Fibroblast of skin of left quadriceps (primary cell): ENCODE measurements at regions not wholly inside any gene's neighbourhood (a gene's known extent, or its start where the extent isn't known, plus 50 kb on each side); places are given as distances from the start of the nearest gene placed in this dataset.

Source experiments
- DNase-seq, 2 experiments: peaks; one replicate each; pipeline ENCODE4 v3.0.0-alpha.2; 2013; ENCODE audit warnings: low read depth in 2 of 2

DNA sequence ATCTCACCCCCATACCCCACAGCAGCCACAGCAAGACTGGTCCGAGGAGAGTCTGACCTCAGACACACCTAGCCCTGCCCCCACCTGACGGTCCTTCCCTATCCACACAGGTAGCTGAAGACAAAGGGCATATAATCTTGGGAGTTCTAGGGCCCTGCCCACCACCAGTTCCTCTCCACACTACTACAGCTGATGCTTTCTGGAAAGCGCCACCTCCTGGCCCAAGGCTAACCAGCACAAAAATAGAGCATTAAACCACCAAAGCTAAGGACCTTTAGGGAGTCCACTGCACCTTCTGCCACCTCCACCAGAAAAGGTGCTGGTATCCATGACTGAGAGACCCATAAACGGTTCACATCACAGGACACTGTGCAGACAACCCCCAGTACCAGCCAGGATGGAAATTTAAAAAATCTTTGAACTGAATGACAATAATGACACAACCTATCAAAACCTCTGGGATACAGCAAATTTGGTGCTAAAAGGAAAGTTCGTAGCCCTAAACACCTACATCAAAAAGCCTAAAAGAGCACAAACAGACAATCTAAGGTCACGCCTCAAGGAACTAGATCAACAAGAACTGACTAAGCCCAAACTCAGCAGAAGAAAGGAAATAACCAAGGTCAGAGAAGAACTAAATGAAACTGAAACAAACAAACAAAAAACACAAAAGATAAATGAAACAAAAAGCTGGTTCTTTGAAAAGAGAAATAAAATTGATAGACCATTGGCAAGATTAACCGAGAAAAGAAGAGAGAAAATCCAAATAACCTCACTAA lies 122.1 kb upstream of the TPRG1 start:
- DNase-seq = no peak

DNA sequence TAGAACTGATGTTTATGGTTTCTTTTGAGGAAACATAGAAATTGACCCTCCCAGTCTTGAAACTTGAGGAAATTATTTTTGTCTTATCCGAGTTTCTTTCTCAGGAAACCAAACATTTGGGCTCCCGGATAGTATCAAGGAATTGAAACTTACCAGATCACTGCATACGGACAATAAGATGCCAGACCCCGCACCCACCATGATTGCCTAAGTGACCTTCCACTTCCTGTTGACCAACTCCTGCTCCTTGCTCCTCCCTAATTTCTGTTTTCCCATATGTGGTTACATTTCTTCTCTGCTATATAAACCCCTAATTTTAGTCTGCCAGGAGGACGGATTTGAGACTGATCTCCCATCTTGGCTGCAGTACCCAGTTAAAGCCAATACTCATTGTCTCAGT lies 118.4 kb upstream of the TPRG1 start:
- DNase-seq = no peak

- no peak for DNase-seq
These were observed 115.0 kb upstream of the TPRG1 start for GRCh38 chr3:189056646-189057335.

DNA sequence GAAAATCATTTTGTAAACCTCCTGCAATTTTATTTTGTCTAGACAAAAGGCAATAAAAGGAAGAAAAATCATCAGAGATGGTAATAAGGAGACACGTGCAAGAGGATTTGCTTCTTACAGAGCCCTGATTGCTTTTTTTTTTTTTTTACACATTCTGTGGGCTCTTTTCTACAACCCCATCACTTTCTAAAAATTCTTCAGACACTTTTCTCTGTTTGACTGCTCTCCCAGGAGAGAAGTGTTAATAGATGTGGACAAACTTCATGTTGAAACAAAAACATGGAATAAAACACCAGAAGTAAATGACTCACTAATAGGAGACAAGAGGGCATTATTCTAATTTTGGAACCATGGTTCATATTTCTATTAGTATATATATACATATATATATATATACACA lies 114.4 kb upstream of the TPRG1 start:
- DNase-seq = no peak

GRCh38 chr3:189058071-189058470 lies 113.7 kb upstream of the TPRG1 start:
- DNase-seq = no peak

DNA sequence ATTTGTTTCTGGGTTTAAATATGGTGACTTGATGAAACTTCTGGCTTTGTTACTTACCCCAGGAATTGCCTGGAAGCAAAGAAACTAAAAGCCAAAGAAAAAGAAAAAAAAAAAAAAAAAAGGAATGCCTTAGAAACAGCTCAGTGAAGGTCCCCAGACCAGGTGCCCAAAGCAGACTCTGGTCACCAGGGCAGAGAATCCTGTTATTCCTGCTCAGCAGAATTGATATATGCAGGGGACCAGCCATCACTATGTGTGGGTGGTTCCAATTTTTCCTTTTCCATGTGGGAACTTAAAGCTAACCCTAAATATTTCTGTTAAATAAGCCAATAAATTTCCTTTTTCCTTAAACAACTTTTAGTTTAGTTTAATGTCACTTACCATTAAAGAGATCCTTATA lies 100.8 kb upstream of the TPRG1 start:
- DNase-seq = no peak

GRCh38 chr3:189071446-189071845 lies 100.3 kb upstream of the TPRG1 start:
- no peak for DNase-seq

- DNase-seq = no peak
These were observed 95.3 kb upstream of the TPRG1 start for GRCh38 chr3:189076449-189076848.

- DNase-seq = no peak
These were observed 91.0 kb upstream of the TPRG1 start for GRCh38 chr3:189080745-189081144.

DNA sequence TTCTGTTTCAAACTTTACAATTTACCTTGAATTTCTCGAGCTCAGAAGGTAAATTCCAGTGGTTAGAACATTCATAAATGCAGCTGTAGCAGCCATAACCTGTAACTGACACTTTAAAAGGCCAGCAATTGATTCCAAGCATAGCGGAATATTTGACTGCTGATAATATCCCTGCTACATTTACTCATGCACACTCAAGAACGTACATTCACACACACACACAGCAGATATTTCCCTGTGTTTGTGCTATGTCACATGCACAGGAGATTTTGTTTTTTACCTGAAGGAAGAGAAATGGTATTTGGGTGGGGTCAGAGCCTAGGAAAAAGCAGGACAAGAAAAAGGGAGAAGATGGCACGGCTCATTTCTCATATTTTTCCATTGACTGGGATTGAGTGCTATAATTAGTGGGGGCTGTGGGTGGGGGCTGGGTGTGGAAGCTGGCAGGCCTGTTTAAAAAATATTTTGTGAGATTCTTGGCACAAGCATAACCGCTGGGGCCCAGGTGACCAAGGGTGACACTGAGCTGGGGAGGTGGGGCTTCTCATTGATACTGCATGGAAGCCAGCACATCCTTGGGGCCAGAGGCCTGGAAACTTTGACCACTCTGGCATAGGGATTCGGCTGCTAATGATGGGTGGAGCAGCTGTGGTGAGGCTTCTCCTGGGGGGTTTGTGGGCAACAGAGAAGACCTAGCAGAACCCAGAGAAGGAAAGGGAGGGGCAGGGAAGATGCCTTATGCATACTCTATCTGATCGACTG lies 88.9 kb upstream of the TPRG1 start:
- no peak for DNase-seq

GRCh38 chr3:189084620-189085019 lies 87.2 kb upstream of the TPRG1 start:
- DNase-seq = no peak

- no peak for DNase-seq
These were observed 79.2 kb upstream of the TPRG1 start for GRCh38 chr3:189092547-189092946.

GRCh38 chr3:189094539-189094938 lies 77.2 kb upstream of the TPRG1 start:
- DNase-seq = no peak

DNA sequence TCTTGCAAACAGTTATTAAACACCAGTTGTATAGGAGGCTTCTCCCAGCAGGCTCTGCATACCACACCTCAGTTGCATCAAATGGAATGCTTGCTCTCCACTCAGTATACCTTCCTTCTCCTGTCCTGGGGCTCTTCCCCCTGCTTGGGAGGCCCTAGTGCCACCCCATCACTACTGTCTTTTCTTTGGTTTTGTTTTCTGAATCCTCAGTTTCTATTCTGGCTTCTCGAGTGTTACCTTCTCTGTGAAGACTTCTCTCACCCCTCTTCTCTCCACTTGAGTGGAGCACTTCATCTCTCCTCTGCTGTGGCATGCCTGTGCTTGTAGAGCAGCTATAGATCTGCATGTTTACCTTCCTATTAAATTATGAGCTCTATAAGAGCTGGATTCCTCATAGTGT lies 75.7 kb upstream of the TPRG1 start:
- no peak for DNase-seq

DNA sequence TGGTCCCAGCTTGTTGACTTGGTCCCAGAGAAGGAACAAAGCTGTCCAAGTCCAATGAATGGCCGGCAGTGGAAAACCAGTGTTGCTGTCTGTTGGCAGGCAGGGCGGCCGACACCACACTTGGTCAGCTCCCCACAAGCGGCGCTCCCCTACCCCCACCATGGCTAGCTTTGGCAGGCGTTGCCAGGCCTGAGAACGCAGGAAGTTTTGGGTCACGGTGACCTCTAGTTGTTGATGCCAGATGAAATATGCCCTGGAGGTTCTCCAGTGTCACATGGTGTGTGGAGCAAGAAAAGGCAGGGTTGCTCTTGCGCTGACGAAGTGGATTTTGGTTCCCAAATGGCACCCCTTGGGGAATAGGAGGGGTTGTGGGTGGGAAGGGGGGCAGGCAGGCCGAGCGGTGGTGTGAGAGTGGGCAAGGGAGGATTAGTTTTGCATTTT lies 72.7 kb upstream of the TPRG1 start:
- no peak for DNase-seq

GRCh38 chr3:189099505-189100290 lies 72.1 kb upstream of the TPRG1 start:
- no peak for DNase-seq

- no peak for DNase-seq
These were observed 70.9 kb upstream of the TPRG1 start for GRCh38 chr3:189100866-189101265.

- DNase-seq = no peak
These were observed 70.2 kb upstream of the TPRG1 start for GRCh38 chr3:189101594-189101993.

GRCh38 chr3:189103208-189103607 lies 68.6 kb upstream of the TPRG1 start:
- DNase-seq = peak in 1 of 2 experiments; percentile 6

DNA sequence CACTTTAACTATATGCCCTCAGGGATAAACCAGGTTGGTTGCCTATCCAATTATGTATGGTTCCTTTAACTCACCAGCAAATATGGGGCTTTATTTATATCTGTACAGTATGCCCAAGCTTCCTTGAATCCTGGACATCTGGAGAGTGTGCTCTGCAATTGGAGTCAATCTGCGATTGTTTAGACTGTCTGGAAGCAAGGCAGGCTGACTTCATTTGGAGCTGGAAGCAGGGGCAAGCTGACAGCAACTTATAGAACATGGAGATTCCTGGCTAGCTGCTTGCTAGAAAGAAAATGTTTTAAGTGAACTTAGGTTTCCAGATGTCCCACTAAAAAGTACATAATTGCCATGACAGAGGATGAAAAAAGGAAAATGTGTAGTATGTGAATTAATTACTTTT lies 63.7 kb upstream of the TPRG1 start:
- peak; percentile 58 to 62 for DNase-seq

DNA sequence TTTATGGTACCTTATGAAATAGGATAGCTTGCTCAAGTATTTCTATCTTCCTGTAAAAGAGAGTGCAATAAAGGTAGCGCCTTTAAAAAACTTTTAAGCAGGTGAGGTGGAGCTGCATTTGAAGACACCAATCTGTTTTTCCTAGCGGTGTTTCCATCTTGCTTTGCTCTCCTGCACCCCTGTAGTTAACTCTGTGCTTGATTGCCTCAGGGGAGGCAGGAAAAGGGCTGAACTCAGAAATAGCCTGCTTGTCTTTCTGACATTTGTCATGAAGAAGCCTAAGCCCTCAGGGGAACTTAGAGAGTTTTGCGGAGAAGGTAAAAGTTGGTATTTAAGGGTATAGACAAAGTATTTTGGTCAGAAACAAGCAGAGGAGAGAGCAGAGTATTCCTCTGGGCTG lies 63.0 kb upstream of the TPRG1 start:
- DNase-seq = no peak

DNA sequence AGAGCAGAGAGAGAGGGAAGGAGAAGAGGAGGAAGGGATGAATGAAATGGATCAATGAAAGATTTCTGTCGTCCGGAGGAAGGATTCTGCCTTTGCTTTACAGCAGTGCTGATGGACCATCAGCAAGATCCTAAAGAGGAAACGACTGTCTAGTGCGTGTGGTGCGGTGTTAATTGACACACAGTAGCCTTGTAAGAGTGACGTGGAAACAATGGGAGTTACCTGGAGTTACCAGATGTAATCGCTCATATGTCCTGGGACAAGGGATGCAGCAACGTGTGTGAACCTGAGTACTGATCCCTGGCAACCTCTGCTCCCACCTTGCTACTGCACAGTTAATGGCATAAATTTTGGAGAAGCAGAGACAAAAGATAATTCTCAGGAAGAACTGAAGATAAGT lies 62.6 kb upstream of the TPRG1 start:
- DNase-seq = no peak
